Testis (tissue), 2 donors: ENCODE measurements at regions not wholly inside any gene's neighbourhood (a gene's known extent, or its start where the extent isn't known, plus 50 kb on each side); places are given as distances from the start of the nearest gene placed in this dataset.

Experiments used
- CTCF ChIP-seq, 3 experiments: fragments of 450-650 bp in 2 of 3; fragments of 200-600 bp in 1 of 3; sonication (generic) in 1 of 3; IDR thresholded peaks; one replicate each; pipeline ENCODE4 v1.5.1; 2016 to 2019; ENCODE audit warnings: antibody characterized with exemption in 3 of 3, mild to moderate bottlenecking in 2 of 3, moderate library complexity in 1 of 3
- POLR2A ChIP-seq: fragments of 450-650 bp; IDR thresholded peaks from one replicate; pipeline ENCODE4 v1.6.1; 2017; ENCODE audit warnings: antibody characterized with exemption, mild to moderate bottlenecking, moderate library complexity

GRCh38 chr20:55561259-55561658, 444.1 kb downstream of the CBLN4 start:
- TF ChIP-seq CTCF (IDR thresholded peaks at IDR 0.05) (no peak), POLR2A (no peak)
